ENCODE measurements at regions not wholly inside any gene's neighbourhood (a gene's known extent, or its start where the extent isn't known, plus 50 kb on each side); places are given as distances from the start of the nearest gene placed in this dataset.
A peak's percentile ranks its signal among the peaks of the same experiment; 100 is the strongest.

DNA sequence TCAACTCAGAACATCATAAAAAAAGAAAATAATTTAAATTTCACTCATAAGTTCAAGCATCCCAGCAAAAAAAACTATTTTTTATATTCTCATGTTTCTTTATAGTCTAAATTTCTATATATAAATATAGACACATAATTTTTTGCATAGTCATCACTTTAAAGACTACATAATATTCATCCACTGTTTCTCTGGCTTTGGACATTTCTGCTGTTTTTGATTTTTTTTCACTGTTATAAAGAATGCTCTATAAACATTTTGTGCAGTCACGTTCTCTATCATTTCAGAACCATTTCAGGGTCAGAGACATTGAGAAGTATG lies 59.7 kb upstream of the CLPB start:
- TF ChIP-seq POLR2AphosphoS5 (IDR thresholded peaks at IDR 0.05) (no peak), EP300 (IDR thresholded peaks at IDR 0.05) (no peak), POLR2A (IDR thresholded peaks at IDR 0.05) (no peak)
- TF ChIP-seq, protein P1, sequence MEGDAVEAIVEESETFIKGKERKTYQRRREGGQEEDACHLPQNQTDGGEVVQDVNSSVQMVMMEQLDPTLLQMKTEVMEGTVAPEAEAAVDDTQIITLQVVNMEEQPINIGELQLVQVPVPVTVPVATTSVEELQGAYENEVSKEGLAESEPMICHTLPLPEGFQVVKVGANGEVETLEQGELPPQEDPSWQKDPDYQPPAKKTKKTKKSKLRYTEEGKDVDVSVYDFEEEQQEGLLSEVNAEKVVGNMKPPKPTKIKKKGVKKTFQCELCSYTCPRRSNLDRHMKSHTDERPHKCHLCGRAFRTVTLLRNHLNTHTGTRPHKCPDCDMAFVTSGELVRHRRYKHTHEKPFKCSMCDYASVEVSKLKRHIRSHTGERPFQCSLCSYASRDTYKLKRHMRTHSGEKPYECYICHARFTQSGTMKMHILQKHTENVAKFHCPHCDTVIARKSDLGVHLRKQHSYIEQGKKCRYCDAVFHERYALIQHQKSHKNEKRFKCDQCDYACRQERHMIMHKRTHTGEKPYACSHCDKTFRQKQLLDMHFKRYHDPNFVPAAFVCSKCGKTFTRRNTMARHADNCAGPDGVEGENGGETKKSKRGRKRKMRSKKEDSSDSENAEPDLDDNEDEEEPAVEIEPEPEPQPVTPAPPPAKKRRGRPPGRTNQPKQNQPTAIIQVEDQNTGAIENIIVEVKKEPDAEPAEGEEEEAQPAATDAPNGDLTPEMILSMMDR (IDR thresholded peaks at IDR 0.05), result no peak
- Histone ChIP-seq H3K4me1 (no peaks in the 10 kb centered on the region), H3K27ac (no peak overlapping the region), H3K27me3 (peaks cover 0 to 6% (median 0%) of the 10 kb centered on the region in 3 donors), H3K9me3 (no peaks in the 10 kb centered on the region), H3K36me3 (no peaks in the 10 kb centered on the region), H3K4me3 (no peak overlapping the region)
- intact Hi-C loops (cut with DNase I; ENCODE audit: low total_unique reads), result no loop called here
- DNase-seq, result no peak
- WGBS, 5 donors, result 38 to 59% (median 47%) methylated on average over 1 of the region's 1 CpG

DNA sequence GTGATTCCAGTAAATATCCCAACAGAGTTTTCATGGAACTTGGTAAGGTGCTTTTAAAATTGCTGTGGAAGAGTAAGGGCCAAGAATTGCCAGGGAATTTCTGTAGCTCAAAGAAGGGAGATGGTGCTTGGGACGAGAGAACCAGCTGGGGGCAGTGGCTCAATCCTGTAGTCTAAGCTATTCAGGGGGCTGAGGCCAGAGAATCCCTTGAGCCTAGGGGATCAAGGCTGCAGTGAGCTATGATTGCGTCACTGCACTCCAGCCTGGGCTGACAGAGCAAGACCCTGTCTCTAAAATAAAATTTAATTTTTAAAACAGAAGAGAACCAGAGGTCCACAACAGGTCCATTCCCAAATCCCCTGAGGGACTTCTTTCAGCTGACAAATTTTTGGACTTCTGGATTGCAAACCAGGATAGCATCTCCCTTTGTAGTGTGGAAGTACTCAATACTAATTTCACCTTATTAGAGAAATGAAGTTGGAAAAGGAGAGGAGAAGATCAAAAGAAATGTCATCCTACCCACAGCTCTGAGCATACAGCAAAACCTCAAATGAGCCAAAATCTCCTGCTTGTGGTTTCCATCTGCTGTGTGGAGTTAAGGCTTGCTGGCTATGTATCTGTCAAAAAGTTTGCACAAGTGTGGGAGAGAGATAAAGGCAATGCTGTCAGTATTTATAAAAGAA lies 59.2 kb upstream of the CLPB start:
- peak in 1 of 2 donors; percentile 9 for DNase-seq
- no peaks in the 10 kb centered on the region for H3K36me3 ChIP-seq
- intact Hi-C loops (cut with DNase I; ENCODE audit: low total_unique reads), result no loop called here
- 43 to 56% (median 52%) methylated on average over 2 of the region's 2 CpGs for WGBS, 5 donors
- H3K4me3 ChIP-seq, result no peak overlapping the region
- H3K9me3 ChIP-seq, result no peaks in the 10 kb centered on the region
- TF ChIP-seq, protein P1 (IDR thresholded peaks at IDR 0.05), result no peak
- no peak for TF ChIP-seq POLR2A (IDR thresholded peaks at IDR 0.05)
- TF ChIP-seq POLR2AphosphoS5 (IDR thresholded peaks at IDR 0.05), result no peak
- no peak for TF ChIP-seq EP300 (IDR thresholded peaks at IDR 0.05)
- H3K27ac ChIP-seq, result no peak overlapping the region
- peaks cover 0 to 6% (median 0%) of the 10 kb centered on the region in 3 donors for H3K27me3 ChIP-seq
- no peaks in the 10 kb centered on the region for H3K4me1 ChIP-seq

DNA sequence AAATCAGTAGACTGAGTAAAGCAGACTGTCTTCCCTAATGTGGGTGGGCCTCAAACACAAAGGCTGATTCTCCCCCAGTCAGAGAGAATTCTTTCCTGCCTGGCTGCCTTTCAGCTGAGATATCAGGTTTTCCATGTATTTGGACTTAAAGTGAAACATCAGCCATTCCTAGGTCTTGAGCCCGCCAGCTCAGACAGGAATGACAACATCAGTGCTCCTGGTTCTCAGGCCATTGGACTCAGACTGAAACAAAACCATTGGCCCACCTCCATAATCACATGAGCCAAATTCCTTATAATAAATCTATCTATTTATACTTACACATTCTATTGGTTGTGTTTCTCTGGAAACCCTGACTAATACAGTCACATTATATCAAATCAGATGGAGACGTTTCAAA lies 56.7 kb upstream of the CLPB start:
- TF ChIP-seq EP300 (IDR thresholded peaks at IDR 0.05) (no peak), POLR2AphosphoS5 (IDR thresholded peaks at IDR 0.05) (no peak), POLR2A (IDR thresholded peaks at IDR 0.05) (no peak)
- TF ChIP-seq, protein P1 (IDR thresholded peaks at IDR 0.05), result no peak
- H3K4me1 ChIP-seq, result no peaks in the 10 kb centered on the region
- 70 to 83% (median 80%) methylated on average over 2 of the region's 2 CpGs for WGBS, 5 donors
- H3K27me3 ChIP-seq, result peaks cover 0 to 12% (median 0%) of the 10 kb centered on the region in 3 donors
- peak in 1 of 2 donors; percentile 7 for DNase-seq
- H3K27ac ChIP-seq, result no peak overlapping the region
- H3K9me3 ChIP-seq, result no peaks in the 10 kb centered on the region
- intact Hi-C loops (cut with DNase I; ENCODE audit: low total_unique reads), result no loop called here
- H3K36me3 ChIP-seq, result no peaks in the 10 kb centered on the region
- no peak overlapping the region for H3K4me3 ChIP-seq
